UCSD-AML1 (cell line): ENCODE measurements at regions not wholly inside any gene's neighbourhood (a gene's known extent, or its start where the extent isn't known, plus 50 kb on each side); places are given as distances from the start of the nearest gene placed in this dataset.
"Not testable (repeated sequence)": the region's sequence is repeated elsewhere in the genome, so short reads cannot be mapped to it uniquely, and the experiment has no call there.

Experiments
- DNase-seq: peaks from one replicate; lab custom pipeline; 2025; ENCODE audit not compliant: unreplicated experiment; lab: John Stamatoyannopoulos, UW

- DNase-seq, result not testable (repeated sequence)
These were observed 1710.6 kb downstream of the TP53TG3F start for GRCh38 chr16:35170061-35170460.

GRCh38 chr16:35170610-35171009 is 1711.2 kb downstream of the TP53TG3F start:
- no peak for DNase-seq

GRCh38 chr16:35171106-35171505 is 1711.7 kb downstream of the TP53TG3F start:
- no peak for DNase-seq

GRCh38 chr16:35173295-35173694 is 1713.9 kb downstream of the TP53TG3F start:
- no peak for DNase-seq

- no peak for DNase-seq
These were observed 1714.6 kb downstream of the TP53TG3F start for GRCh38 chr16:35174016-35174415.

- no peak for DNase-seq
These were observed 1717.0 kb downstream of the TP53TG3F start for GRCh38 chr16:35176449-35176848.

GRCh38 chr16:35177851-35178250 is 1718.4 kb downstream of the TP53TG3F start:
- no peak for DNase-seq

GRCh38 chr16:35180970-35181369 is 1721.6 kb downstream of the TP53TG3F start:
- DNase-seq, result no peak

GRCh38 chr16:35181422-35182030 is 1722.1 kb downstream of the TP53TG3F start:
- no peak for DNase-seq

- no peak for DNase-seq
These were observed 1722.7 kb downstream of the TP53TG3F start for GRCh38 chr16:35182043-35182677.

GRCh38 chr16:35182943-35183550 is 1723.6 kb downstream of the TP53TG3F start:
- no peak for DNase-seq

GRCh38 chr16:35184356-35184870 is 1725.0 kb downstream of the TP53TG3F start:
- no peak for DNase-seq

- DNase-seq, result no peak
These were observed 1726.1 kb downstream of the TP53TG3F start for GRCh38 chr16:35185366-35186044.

- DNase-seq, result no peak
These were observed 1726.8 kb downstream of the TP53TG3F start for GRCh38 chr16:35186045-35186759.

GRCh38 chr16:35187665-35188225 is 1728.3 kb downstream of the TP53TG3F start:
- no peak for DNase-seq

GRCh38 chr16:35188288-35189155 is 1729.1 kb downstream of the TP53TG3F start:
- no peak for DNase-seq

GRCh38 chr16:35192993-35193392 is 1733.6 kb downstream of the TP53TG3F start:
- no peak for DNase-seq

- no peak for DNase-seq
These were observed 1734.5 kb downstream of the TP53TG3F start for GRCh38 chr16:35193956-35194355.

- no peak for DNase-seq
These were observed 1735.3 kb downstream of the TP53TG3F start for GRCh38 chr16:35194681-35195080.
